Spleen (tissue), 7 donors: ENCODE measurements at regions not wholly inside any gene's neighbourhood (a gene's known extent, or its start where the extent isn't known, plus 50 kb on each side); places are given as distances from the start of the nearest gene placed in this dataset.
"Not testable (repeated sequence)": the region's sequence is repeated elsewhere in the genome, so short reads cannot be mapped to it uniquely, and the experiment has no call there.

Experiments
- CTCF ChIP-seq, 11 experiments: fragments of 200-600 bp in 7 of 11; fragments of 450-650 bp in 4 of 11; sonication (generic) in 4 of 11; IDR thresholded peaks in 8 of 11; conservative IDR thresholded peaks in 3 of 11; 1 replicate in 7 of 11; 2 replicates in 4 of 11; pipeline versions ENCODE4 v1.4.0 to v1.8.0; 2016 to 2021; ENCODE audit warnings: antibody characterized with exemption in 11 of 11, inconsistent platforms in 4 of 11, mild to moderate bottlenecking in 1 of 11
- POLR2AphosphoS5 ChIP-seq, 3 donors: sonication (generic); formaldehyde crosslinking; IDR thresholded peaks; one replicate each; pipeline ENCODE4 v1.5.1; 2017; ENCODE audit warnings: antibody characterized with exemption in 3 of 3
- donor health status: DM: no; HTN: no; CAD: no; lungs with moderate emphysema.
- donor health status: DM: no; HTN: no; CAD: no.
- donor health status: DM: no; HTN: no; CAD: no.

- not testable (repeated sequence) for TF ChIP-seq CTCF (IDR thresholded peaks at IDR 0.05 in 8 of 11, conservative IDR thresholded peaks at IDR 0.05 in 3 of 11); POLR2AphosphoS5 (IDR thresholded peaks at IDR 0.05)
Measured at GRCh38 chr2:91844451-91844825, 3026.8 kb upstream of the TEKT4 start.
